ENCODE measurements at regions not wholly inside any gene's neighbourhood (a gene's known extent, or its start where the extent isn't known, plus 50 kb on each side); places are given as distances from the start of the nearest gene placed in this dataset.

- no peak for TF ChIP-seq POLR2A (IDR thresholded peaks at IDR 0.05)
- no peak for TF ChIP-seq CTCF (IDR thresholded peaks at IDR 0.05)
- Histone ChIP-seq H3K27me3 (no peaks in the 10 kb centered on the region), H3K4me1 (peaks cover under 1 to 9% of the 10 kb centered on the region in 2 donors), H3K36me3 (no peaks in the 10 kb centered on the region), H3K4me3 (replicated peaks in 1 of 3) (no peak overlapping the region), H3K9me3 (no peaks in the 10 kb centered on the region), H3K27ac (no peak overlapping the region)
- no peak for DNase-seq
- WGBS, 2 donors, result 80 to 87% methylated on average over 5 of the region's 5 CpGs
- intact Hi-C loops (cut with DNase I), result loop anchor here (10.0 kb wide), 1 partner anchor 118 kb away; no protein-coding TSS in a partner anchor
Measured at GRCh38 chr4:38313175-38313574, 350.8 kb upstream of the KLF3 start.

GRCh38 chr4:38313999-38314561 is 349.9 kb upstream of the KLF3 start:
- Histone ChIP-seq H3K4me3 (replicated peaks in 1 of 3) (no peak overlapping the region), H3K27ac (no peak overlapping the region), H3K9me3 (no peaks in the 10 kb centered on the region), H3K4me1 (peaks cover 6 to 14% of the 10 kb centered on the region in 2 donors), H3K27me3 (no peaks in the 10 kb centered on the region), H3K36me3 (no peaks in the 10 kb centered on the region)
- 74 to 82% methylated on average over 4 of the region's 4 CpGs for WGBS, 2 donors
- DNase-seq, result no peak
- TF ChIP-seq POLR2A (IDR thresholded peaks at IDR 0.05) (no peak), CTCF (IDR thresholded peaks at IDR 0.05) (no peak)
- intact Hi-C loops (cut with DNase I), result loop anchor here (10.0 kb wide), 1 partner anchor 119 kb away; no protein-coding TSS in a partner anchor

- Histone ChIP-seq H3K27ac (no peak overlapping the region), H3K4me3 (replicated peaks in 1 of 3) (no peak overlapping the region), H3K4me1 (peaks cover 12 to 20% of the 10 kb centered on the region in 2 donors), H3K27me3 (no peaks in the 10 kb centered on the region), H3K9me3 (no peaks in the 10 kb centered on the region), H3K36me3 (no peaks in the 10 kb centered on the region)
- WGBS, 2 donors, result 72 to 80% methylated on average over 5 of the region's 5 CpGs
- TF ChIP-seq CTCF (IDR thresholded peaks at IDR 0.05) (no peak), POLR2A (IDR thresholded peaks at IDR 0.05) (no peak)
- intact Hi-C loops (cut with DNase I), result loop anchor here (10.0 kb wide), 1 partner anchor 120 kb away; no protein-coding TSS in a partner anchor
- DNase-seq, result peak; percentile 15 to 20
Measured at GRCh38 chr4:38314663-38315062, 349.3 kb upstream of the KLF3 start.

- no peaks in the 10 kb centered on the region for H3K27me3 ChIP-seq
- TF ChIP-seq POLR2A (IDR thresholded peaks at IDR 0.05), result no peak
- TF ChIP-seq CTCF (IDR thresholded peaks at IDR 0.05), result no peak
- H3K36me3 ChIP-seq, result no peaks in the 10 kb centered on the region
- intact Hi-C loops (cut with DNase I), result loop anchor here (10.0 kb wide), 1 partner anchor 120 kb away; no protein-coding TSS in a partner anchor
- no peak overlapping the region for H3K27ac ChIP-seq
- no peaks in the 10 kb centered on the region for H3K9me3 ChIP-seq
- WGBS, 2 donors, result 84 to 87% methylated on average over 5 of the region's 5 CpGs
- H3K4me1 ChIP-seq, result peaks cover 16 to 25% of the 10 kb centered on the region in 2 donors
- no peak overlapping the region for H3K4me3 ChIP-seq (replicated peaks in 1 of 3)
- no peak for DNase-seq
Measured at GRCh38 chr4:38315286-38315685, 348.7 kb upstream of the KLF3 start.

- no peak for DNase-seq
- Histone ChIP-seq H3K27me3 (no peaks in the 10 kb centered on the region), H3K9me3 (no peaks in the 10 kb centered on the region), H3K36me3 (no peaks in the 10 kb centered on the region), H3K27ac (no peak overlapping the region), H3K4me1 (peaks cover 19 to 29% of the 10 kb centered on the region in 2 donors), H3K4me3 (replicated peaks in 1 of 3) (no peak overlapping the region)
- 77 to 89% methylated on average over 5 of the region's 5 CpGs for WGBS, 2 donors
- intact Hi-C loops (cut with DNase I), result loop anchor here (10.0 kb wide), 1 partner anchor 121 kb away; no protein-coding TSS in a partner anchor
- no peak for TF ChIP-seq POLR2A (IDR thresholded peaks at IDR 0.05)
Measured at GRCh38 chr4:38316045-38316444, 348.0 kb upstream of the KLF3 start.
